ENCODE measurements at regions not wholly inside any gene's neighbourhood (a gene's known extent, or its start where the extent isn't known, plus 50 kb on each side); places are given as distances from the start of the nearest gene placed in this dataset.

DNA sequence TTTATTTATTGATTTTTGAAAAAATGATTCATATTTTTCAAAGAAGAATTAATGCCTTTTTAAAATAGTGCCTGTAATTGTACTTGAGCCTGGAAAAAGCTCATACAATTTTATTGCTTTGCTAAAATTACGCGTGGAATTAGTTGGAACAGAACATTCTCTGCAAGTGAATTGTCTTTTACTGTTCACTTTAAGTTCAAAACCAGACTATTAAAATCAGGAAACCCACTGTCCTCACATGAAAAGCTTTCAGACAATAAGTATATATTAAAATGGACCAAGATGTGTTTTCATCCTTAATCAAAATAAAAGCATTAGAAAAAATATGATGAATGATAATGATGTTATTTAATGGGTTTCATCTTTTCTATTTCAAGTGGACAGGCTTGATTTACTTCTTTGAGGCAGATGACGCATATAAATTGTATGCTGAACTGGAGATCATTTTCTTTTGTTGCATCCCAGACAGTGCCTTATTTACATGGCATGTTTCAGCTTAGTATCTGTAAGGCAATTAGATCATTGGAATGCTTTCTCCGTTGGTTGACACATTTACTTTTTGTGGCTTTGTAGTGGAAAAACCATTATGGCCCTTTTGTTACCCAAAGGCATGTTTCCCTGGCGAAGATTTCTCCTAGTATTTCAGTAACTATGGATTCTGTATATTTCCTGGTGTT, 299.0 kb upstream of the MAGEC2 start:
- Histone ChIP-seq H3K27me3 (no peaks in the 10 kb centered on the region), H3K9me3 (ENCODE audit: low read depth) (no peaks in the 10 kb centered on the region), H3K36me3 (no peaks in the 10 kb centered on the region), H3K4me3 (no peak overlapping the region), H3K4me1 (ENCODE audit: low read depth) (no peaks in the 10 kb centered on the region), H3K27ac (no peak overlapping the region)
- no peak for TF ChIP-seq CTCF (IDR thresholded peaks at IDR 0.05; ENCODE audit: low read depth, low read length)
- no peak for DNase-seq (ENCODE audit: low read depth in 1 of 2, low spot score in 1 of 2)

GRCh38 chrX:142502441-142502840, 297.4 kb upstream of the MAGEC2 start:
- Histone ChIP-seq H3K27ac (no peak overlapping the region), H3K36me3 (no peaks in the 10 kb centered on the region), H3K9me3 (ENCODE audit: low read depth) (no peaks in the 10 kb centered on the region), H3K4me3 (no peak overlapping the region), H3K27me3 (no peaks in the 10 kb centered on the region), H3K4me1 (ENCODE audit: low read depth) (no peaks in the 10 kb centered on the region)
- no peak for DNase-seq (ENCODE audit: low read depth in 1 of 2, low spot score in 1 of 2)
- TF ChIP-seq CTCF (IDR thresholded peaks at IDR 0.05; ENCODE audit: low read depth, low read length), result no peak

DNA sequence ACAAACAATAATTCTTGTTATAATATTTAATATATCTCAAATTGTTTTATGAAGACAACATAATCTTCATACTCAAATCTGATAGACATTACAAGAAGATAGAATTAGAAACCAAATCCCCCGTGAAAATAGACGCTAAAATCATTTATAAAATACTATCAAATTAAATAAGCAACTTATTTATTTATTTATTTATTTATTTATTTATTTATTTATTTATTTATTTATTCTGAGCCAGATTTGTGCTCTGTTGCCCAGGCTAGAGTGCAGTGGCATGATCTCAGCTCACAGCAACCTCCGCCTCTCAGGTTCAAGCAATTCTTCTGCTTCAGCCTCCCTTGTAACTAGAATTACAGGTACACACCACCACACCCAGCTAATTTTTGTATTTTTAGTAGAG, 294.9 kb upstream of the MAGEC2 start:
- no peak overlapping the region for H3K27ac ChIP-seq
- no peak for TF ChIP-seq CTCF (IDR thresholded peaks at IDR 0.05; ENCODE audit: low read depth, low read length)
- no peaks in the 10 kb centered on the region for H3K9me3 ChIP-seq (ENCODE audit: low read depth)
- H3K36me3 ChIP-seq, result no peaks in the 10 kb centered on the region
- DNase-seq (ENCODE audit: low read depth in 1 of 2, low spot score in 1 of 2), result no peak
- H3K27me3 ChIP-seq, result no peaks in the 10 kb centered on the region
- no peaks in the 10 kb centered on the region for H3K4me1 ChIP-seq (ENCODE audit: low read depth)
- no peak overlapping the region for H3K4me3 ChIP-seq

DNA sequence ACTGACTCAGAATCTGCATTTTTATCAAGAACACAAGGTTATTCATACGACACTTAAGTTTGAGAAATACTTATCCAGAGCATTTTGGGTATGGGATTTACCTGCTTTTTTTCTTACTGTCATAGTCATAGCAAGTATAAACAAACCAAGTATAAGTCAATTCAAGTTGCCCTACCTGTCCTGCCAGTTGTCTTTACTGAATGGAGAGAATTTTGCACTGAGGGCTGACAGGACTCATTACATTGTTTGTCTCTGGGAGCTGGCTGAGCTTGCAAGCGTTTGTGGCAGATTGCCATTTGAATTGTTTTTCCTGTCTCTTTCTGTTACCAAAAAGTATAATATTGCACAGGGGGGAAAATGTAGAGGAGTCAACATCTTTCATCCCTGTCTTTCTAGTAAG, 278.9 kb upstream of the MAGEC2 start:
- no peaks in the 10 kb centered on the region for H3K9me3 ChIP-seq (ENCODE audit: low read depth)
- no peak for TF ChIP-seq CTCF (IDR thresholded peaks at IDR 0.05; ENCODE audit: low read depth, low read length)
- no peaks in the 10 kb centered on the region for H3K4me1 ChIP-seq (ENCODE audit: low read depth)
- no peaks in the 10 kb centered on the region for H3K36me3 ChIP-seq
- H3K27me3 ChIP-seq, result no peaks in the 10 kb centered on the region
- DNase-seq (ENCODE audit: low read depth in 1 of 2, low spot score in 1 of 2), result no peak
- no peak overlapping the region for H3K4me3 ChIP-seq
- H3K27ac ChIP-seq, result no peak overlapping the region

GRCh38 chrX:142446349-142446748, 241.3 kb upstream of the MAGEC2 start:
- no peak overlapping the region for H3K4me3 ChIP-seq
- H3K27me3 ChIP-seq, result no peaks in the 10 kb centered on the region

More at GRCh38 chrX:142446349-142446748, 241.3 kb upstream of the MAGEC2 start:
- Histone ChIP-seq H3K27ac (no peak overlapping the region), H3K4me1 (ENCODE audit: low read depth) (no peaks in the 10 kb centered on the region), H3K9me3 (ENCODE audit: low read depth) (no peaks in the 10 kb centered on the region), H3K36me3 (no peaks in the 10 kb centered on the region)
- DNase-seq (ENCODE audit: low read depth in 1 of 2, low spot score in 1 of 2), result no peak
- TF ChIP-seq CTCF (IDR thresholded peaks at IDR 0.05; ENCODE audit: low read depth, low read length), result no peak

Data from cardiac muscle cell (in vitro differentiated cells and primary cell).